Memory B cell (primary cell): ENCODE measurements at regions not wholly inside any gene's neighbourhood (a gene's known extent, or its start where the extent isn't known, plus 50 kb on each side); places are given as distances from the start of the nearest gene placed in this dataset.

Experiments used
- ATAC-seq: fragments of 150-1000 bp; cut with Tn5 transposase; 2 replicates; pipeline ENCODE4 v1.10.0; 2021; ENCODE audit warnings: low read depth, mild to moderate bottlenecking, moderate library complexity
- DNase-seq, 2 donors: peaks; one replicate each; pipeline ENCODE4 v3.0.0; 2022; ENCODE audit warnings: low spot score in 2 of 2
- H3K27ac Mint-ChIP-seq: one replicate; pipeline ENCODE4 v1.8.0; 2022; ENCODE audit warnings: mild to moderate bottlenecking, moderate library complexity, mixed read lengths
- H3K27me3 Mint-ChIP-seq: one replicate; pipeline ENCODE4 v1.8.0; 2022; ENCODE audit warnings: mixed read lengths
- H3K36me3 Mint-ChIP-seq: one replicate; pipeline ENCODE4 v1.8.0; 2022; ENCODE audit warnings: mild to moderate bottlenecking, mixed read lengths
- H3K4me1 Mint-ChIP-seq: one replicate; pipeline ENCODE4 v1.8.0; 2022; ENCODE audit warnings: mixed read lengths
- H3K4me3 Mint-ChIP-seq: one replicate; pipeline ENCODE4 v1.8.0; 2022; ENCODE audit warnings: mild to moderate bottlenecking, moderate library complexity, mixed read lengths
- H3K9me3 Mint-ChIP-seq: one replicate; pipeline ENCODE4 v1.8.0; 2022; ENCODE audit warnings: mixed read lengths

DNA sequence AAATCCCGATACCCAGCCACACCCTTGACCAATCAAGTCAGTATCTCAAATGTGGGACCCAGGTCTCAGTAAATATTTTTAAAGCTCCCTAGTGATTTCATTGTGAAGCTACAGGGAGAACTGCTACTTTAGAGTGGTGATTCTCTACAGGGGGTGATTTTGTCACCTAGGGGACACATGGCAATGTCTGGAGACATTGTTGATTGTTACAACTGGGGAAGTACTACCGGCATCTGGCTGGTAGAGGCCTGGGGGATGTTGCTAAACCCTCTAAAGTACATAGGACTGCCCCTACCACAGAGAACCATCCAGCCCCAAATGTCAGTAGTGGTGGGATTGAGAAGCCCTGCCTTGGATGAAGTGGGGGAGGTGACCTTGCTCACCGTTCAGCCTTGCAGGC is 152.9 kb downstream of the RPS24 start:
- no peak overlapping the region for H3K27ac Mint-ChIP-seq
- H3K4me3 Mint-ChIP-seq: no peak overlapping the region
- ATAC-seq (no peak), DNase-seq (no peak)
- H3K4me1 Mint-ChIP-seq: no peaks in the 10 kb centered on the region
- H3K27me3 Mint-ChIP-seq: peaks cover 1% of the 10 kb centered on the region
- no peaks in the 10 kb centered on the region for H3K9me3 Mint-ChIP-seq
- no peaks in the 10 kb centered on the region for H3K36me3 Mint-ChIP-seq

DNA sequence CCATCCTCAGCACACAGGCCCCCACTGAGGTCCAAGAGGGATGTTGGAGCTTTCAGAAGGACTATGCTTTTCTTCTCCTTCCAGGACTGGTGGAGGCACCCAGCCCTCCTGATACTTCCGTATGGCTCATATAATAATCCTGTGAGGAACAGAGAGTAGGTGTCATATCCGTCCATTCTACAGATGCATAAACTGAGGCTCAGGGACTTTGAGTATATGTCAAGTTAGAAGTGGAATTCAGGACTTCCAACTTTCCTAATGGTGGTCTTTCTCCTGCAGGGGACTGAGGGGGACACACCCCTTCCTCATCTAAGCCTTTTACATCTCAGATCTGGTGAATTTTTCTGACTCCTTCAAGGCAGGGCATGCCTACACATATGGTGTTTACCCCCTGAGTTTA is 153.7 kb downstream of the RPS24 start:
- Mint-ChIP-seq H3K4me3 (no peak overlapping the region), H3K27me3 (no peaks in the 10 kb centered on the region), H3K27ac (no peak overlapping the region), H3K9me3 (no peaks in the 10 kb centered on the region), H3K36me3 (no peaks in the 10 kb centered on the region), H3K4me1 (no peaks in the 10 kb centered on the region)
- DNase-seq: no peak
- no peak for ATAC-seq

DNA sequence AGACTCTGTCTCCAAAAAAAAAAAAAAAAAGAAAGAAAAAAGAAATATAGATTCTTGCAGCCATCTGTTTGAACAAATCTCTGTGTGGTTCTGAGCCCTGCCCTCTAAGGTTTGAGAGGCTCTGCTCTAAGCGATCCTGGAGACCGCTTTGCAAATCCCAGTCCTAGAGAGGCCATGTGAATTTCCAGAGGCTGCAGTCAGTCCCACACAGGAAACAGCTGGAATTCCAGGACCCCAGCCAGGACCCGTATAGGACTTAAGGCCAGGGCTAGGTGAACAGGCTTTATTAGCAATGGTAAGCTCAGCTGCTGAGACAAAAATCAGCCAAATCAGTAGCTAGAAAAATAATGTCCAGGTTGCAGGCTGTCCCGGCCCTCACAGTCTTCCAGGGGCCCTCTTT is 154.8 kb downstream of the RPS24 start:
- H3K27ac Mint-ChIP-seq: no peak overlapping the region
- ATAC-seq (no peak), DNase-seq (no peak)
- no peaks in the 10 kb centered on the region for H3K36me3 Mint-ChIP-seq
- H3K4me1 Mint-ChIP-seq: no peaks in the 10 kb centered on the region
- no peak overlapping the region for H3K4me3 Mint-ChIP-seq
- H3K27me3 Mint-ChIP-seq: peaks cover 3% of the 10 kb centered on the region
- peaks cover 3% of the 10 kb centered on the region for H3K9me3 Mint-ChIP-seq

DNA sequence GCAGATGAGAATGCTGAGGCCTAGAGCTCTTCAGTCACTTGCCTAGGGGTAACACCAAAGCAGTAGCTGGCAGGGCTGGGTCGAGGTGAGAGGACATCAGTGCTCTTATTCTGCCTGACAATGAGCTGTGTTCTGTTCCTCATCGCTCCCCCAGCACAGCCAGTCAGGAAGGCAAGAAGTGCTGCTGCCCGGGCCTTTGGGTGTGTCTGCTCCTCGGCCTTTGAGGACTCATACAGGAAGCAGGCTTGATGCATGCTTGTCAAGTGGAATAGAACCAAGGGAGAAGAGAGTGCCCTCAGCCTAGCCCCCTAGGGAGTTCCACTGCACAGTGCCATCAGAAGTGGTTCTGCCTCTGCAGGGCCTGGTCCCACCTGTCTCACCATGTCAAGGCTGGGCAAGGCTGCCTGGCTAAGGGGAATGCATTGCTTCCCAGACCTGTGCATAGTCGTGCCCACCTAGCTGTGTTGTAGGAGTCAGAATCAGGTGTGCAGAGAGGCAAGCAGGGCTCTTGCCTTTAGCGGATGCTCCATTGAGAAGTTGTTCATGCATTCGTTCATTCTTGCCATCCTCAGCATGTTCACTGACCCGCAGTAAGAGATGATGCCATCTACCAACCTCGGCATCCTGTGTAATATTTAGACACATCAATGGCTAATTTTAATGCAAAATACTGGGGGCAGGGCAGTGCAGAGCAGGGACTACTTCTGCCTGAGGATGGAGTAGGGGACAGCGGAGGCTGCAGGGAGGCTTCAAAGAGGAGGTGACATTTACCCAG is 156.6 kb downstream of the RPS24 start:
- DNase-seq: no peak
- Mint-ChIP-seq H3K4me1 (no peaks in the 10 kb centered on the region), H3K36me3 (no peaks in the 10 kb centered on the region), H3K9me3 (peaks cover 3% of the 10 kb centered on the region), H3K4me3 (no peak overlapping the region), H3K27me3 (peaks cover 3% of the 10 kb centered on the region), H3K27ac (no peak overlapping the region)
- ATAC-seq: no peak

DNA sequence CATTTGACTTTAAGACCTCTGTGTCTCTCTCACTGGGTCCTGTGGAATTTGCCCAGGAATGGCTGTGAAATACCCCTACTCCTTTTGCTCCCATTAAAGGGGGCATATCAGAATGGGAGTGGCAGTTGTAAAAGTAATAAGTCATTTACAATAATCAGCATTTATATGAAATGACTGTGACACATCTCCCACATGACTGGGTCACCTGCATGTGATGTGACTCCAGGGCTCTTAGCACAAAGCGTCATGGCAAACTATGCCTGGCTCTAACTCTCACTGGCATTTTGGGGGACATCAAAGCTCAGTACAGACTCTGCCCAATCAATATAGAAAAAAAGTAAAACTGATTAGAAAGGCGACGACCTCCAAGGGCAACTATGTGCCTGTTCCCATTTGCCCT is 157.6 kb downstream of the RPS24 start:
- Mint-ChIP-seq H3K4me3 (no peak overlapping the region), H3K9me3 (peaks cover 3% of the 10 kb centered on the region), H3K36me3 (no peaks in the 10 kb centered on the region), H3K27me3 (peaks cover 3% of the 10 kb centered on the region), H3K4me1 (no peaks in the 10 kb centered on the region), H3K27ac (no peak overlapping the region)
- no peak for DNase-seq
- no peak for ATAC-seq

DNA sequence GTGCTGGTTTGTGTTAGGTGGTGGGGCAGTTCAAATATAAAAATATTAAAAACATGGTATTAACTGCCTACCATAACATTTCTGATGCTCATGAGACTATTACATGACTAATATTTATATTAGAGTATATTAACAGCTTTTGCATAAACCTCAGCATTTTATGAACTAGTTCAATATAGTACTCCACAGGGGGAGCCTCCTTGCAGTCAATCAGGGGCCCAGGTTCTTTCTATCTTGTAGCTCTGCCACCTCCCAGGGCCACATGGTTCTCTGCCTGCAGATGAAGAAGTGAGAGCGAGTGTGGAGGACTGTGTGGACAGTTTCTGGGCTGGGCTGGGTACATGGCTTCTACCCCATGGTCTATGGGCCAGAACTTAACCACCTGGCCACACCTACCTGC is 159.5 kb downstream of the RPS24 start:
- Mint-ChIP-seq H3K4me1 (no peaks in the 10 kb centered on the region), H3K4me3 (no peak overlapping the region), H3K27ac (no peak overlapping the region), H3K27me3 (peaks cover 3% of the 10 kb centered on the region), H3K9me3 (peaks cover 3% of the 10 kb centered on the region), H3K36me3 (no peaks in the 10 kb centered on the region)
- DNase-seq (no peak), ATAC-seq (no peak)

DNA sequence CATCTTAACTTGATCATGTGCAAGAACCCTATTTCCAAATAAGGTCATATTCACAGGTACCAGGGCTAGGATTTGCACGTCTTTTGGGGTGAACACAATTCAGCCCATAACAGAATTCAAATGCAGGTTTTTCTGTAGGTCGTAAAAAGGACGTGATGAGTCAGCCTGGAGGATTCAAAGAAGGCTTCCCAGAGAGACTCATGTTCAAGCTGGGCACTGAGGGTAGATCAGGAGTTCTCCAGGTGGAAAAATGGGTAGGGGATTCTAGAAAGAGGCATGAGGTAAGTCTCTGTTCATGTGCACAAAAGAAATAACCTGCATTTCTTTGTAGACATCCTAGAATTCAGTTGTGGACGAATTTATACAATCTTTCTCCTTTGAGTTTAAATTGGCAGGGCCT is 160.4 kb downstream of the RPS24 start:
- H3K36me3 Mint-ChIP-seq: no peaks in the 10 kb centered on the region
- H3K27me3 Mint-ChIP-seq: peaks cover 3% of the 10 kb centered on the region
- no peaks in the 10 kb centered on the region for H3K4me1 Mint-ChIP-seq
- H3K4me3 Mint-ChIP-seq: no peak overlapping the region
- H3K9me3 Mint-ChIP-seq: peaks cover 3% of the 10 kb centered on the region
- H3K27ac Mint-ChIP-seq: no peak overlapping the region
- ATAC-seq: no peak
- no peak for DNase-seq

DNA sequence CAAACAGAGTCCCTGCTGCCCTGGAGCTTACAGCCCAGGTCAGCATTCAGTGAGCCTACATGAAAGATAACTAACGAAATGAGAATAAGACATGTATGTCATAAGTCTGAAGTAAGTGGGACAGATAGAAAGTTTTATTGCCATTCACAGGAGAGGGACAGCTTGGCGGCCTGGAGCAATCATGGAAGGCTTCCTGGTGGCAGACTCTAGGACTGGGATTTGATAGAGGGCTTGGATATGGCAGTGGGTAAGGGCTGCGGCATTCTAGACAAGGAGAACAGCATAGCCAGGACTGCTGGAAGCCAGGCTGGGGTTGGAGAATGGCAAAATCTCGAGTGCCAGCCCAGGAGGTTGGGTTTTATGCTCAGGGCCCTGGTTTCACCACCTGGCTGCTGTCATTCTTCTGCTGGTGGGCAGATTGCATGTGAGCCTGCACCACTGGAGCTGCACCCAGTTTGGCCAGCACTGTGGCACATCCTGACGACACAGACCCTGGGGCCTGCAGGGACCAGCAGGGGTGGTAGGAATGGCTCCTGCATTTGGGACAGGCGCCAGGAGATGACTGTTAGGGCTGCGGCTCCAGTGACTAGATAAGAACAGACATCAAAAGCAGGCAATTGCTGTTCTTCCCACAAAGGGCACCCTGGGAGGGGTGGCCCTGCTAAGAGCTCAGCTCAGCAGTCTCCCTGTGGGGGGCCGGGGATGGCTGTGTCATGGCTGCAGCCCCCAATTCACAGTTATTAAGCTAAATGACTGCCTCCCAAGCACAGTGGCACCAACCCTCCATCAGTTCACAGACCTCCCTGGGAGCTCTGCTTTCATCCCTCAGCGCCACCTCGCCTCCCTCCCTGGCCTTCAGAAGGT is 161.1 kb downstream of the RPS24 start:
- Mint-ChIP-seq H3K27ac (no peak overlapping the region), H3K4me1 (no peaks in the 10 kb centered on the region), H3K4me3 (no peak overlapping the region), H3K9me3 (peaks cover 3% of the 10 kb centered on the region), H3K36me3 (no peaks in the 10 kb centered on the region), H3K27me3 (peaks cover 3% of the 10 kb centered on the region)
- DNase-seq: no peak
- no peak for ATAC-seq

DNA sequence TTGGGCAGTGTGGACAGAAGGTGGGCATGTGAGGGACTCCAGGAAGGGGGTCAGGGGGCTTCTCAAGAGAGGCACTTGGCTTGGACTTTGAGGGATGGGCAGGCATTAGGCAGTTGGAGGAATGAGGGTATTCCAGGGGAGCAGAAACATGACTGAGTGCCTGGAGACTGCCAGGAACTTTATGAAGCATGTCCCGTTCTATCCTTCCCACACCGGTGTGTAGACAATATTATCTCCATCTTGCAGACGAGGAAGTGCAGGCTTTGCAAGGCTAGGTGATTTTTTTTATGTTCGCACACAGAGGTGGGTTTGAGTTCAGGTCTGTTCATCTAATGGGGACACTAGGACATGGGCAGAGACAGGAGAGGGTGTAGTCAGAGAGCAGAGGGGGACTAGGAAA is 162.7 kb downstream of the RPS24 start:
- H3K4me1 Mint-ChIP-seq: no peaks in the 10 kb centered on the region
- no peak overlapping the region for H3K27ac Mint-ChIP-seq
- H3K4me3 Mint-ChIP-seq: no peak overlapping the region
- DNase-seq (no peak), ATAC-seq (no peak)
- H3K9me3 Mint-ChIP-seq: peaks cover 3% of the 10 kb centered on the region
- peaks cover 3% of the 10 kb centered on the region for H3K27me3 Mint-ChIP-seq
- H3K36me3 Mint-ChIP-seq: no peaks in the 10 kb centered on the region

DNA sequence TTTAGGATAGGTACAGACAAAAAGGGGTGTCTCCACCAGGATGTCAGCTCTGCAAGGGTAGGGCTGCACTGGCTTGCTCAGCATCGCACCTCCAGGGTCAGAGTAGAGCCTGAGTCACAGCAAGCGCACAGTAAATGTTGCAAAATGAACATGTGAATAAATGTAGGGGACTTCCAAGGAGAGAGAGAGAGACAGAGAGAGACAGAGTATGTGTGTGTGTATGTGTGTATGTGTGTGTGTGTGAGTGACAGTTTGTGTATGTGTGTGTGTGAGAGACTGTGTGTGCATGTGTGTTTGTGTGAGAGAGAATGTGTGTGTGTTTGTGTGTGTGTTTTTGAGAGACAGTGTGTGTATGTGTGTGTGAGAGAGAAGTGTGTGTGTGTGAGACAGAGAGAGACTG is 163.3 kb downstream of the RPS24 start:
- ATAC-seq (no peak), DNase-seq (no peak)
- Mint-ChIP-seq H3K36me3 (no peaks in the 10 kb centered on the region), H3K27me3 (peaks cover 3% of the 10 kb centered on the region), H3K4me1 (no peaks in the 10 kb centered on the region), H3K9me3 (peaks cover 3% of the 10 kb centered on the region), H3K27ac (no peak overlapping the region), H3K4me3 (no peak overlapping the region)

DNA sequence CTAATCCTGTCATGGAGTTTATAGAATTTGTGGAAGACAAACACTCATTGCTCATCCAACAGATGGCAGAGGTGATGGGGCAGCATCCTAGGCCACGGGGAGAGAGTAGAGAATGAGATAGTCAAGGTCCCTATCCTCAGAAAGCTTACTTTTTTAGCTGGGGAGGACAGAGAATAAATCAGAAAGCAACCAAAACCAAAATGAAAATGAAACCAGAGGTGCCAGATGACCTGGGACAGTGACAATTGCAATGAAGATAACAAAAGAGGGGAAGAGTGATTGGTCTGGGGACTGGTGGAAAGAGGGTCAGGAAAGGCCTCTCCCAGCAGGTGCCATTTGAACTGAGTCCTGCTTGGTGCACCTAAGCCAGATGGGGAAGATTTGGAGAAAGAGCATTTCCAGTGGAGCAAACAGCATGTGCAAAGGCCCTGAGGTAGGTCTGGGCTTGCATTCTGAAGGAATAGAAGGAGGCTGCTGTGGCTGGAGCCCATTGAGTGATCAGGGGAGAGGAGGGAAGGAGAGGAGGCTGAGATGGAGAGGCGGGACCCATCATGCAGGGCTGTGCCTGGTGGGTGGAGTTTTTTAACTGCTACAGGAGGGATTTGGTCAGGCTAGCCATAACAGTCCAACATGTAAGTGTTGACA is 164.1 kb downstream of the RPS24 start:
- no peaks in the 10 kb centered on the region for H3K36me3 Mint-ChIP-seq
- no peak for DNase-seq
- peaks cover 4% of the 10 kb centered on the region for H3K27me3 Mint-ChIP-seq
- H3K4me3 Mint-ChIP-seq: no peak overlapping the region
- no peaks in the 10 kb centered on the region for H3K4me1 Mint-ChIP-seq
- ATAC-seq: no peak
- H3K9me3 Mint-ChIP-seq: peaks cover 3% of the 10 kb centered on the region
- no peak overlapping the region for H3K27ac Mint-ChIP-seq

DNA sequence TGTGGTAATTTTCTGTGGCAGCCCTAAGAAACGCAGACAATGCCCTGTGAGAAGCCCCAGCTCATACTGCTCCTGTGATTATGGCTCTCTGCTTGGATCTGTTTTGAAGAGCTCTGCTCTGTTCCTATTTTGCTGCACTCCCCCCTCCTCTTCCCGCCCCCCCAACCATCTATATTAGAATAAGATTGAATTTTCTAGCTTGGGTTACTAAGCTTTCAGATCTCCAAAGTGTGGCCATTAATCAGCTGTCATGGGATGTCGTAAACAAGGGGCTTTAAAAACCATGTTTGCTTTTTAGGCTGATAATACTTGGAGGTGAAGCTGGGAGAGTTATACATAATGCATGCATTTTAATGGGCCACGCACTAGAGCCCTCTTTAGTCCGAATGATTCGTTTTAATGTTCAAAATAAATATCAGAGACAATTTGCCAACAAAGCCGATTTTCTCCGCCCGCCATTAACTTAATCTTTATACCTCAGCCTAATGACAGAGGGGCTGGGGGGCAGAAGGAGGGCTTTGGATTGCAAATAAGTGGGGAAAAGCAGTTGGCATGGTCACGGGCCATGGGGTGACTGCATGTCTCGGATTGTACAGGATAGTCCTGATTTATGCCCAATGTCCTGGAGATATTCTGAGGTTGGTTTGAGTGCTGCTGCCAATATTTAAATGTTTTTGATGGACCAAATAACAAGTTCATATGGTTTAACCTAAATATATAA is 165.5 kb downstream of the RPS24 start:
- no peak overlapping the region for H3K27ac Mint-ChIP-seq
- H3K4me3 Mint-ChIP-seq: no peak overlapping the region
- H3K36me3 Mint-ChIP-seq: no peaks in the 10 kb centered on the region
- ATAC-seq (no peak), DNase-seq (no peak)
- no peaks in the 10 kb centered on the region for H3K9me3 Mint-ChIP-seq
- H3K27me3 Mint-ChIP-seq: peaks cover 1% of the 10 kb centered on the region
- no peaks in the 10 kb centered on the region for H3K4me1 Mint-ChIP-seq

DNA sequence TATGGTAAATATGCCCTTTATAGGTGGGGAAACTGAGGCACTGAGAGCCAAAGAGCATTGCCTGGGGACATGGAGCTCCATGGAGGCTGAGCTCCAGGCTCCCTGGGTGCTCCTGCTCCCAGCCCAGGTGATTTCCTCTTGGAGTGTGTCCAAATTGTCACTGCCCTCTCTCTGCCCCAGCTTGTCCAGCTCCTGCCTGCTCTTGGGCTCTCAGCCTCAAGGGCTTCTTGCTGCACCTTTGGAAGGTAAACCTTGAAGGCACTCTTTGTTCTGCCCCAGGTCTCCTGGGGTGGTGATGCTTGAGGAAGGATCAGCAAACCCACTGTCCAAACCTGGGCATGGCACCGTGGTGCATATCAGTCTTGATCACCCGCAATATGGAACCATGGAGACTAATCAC is 166.1 kb downstream of the RPS24 start:
- H3K27ac Mint-ChIP-seq: no peak overlapping the region

DNA sequence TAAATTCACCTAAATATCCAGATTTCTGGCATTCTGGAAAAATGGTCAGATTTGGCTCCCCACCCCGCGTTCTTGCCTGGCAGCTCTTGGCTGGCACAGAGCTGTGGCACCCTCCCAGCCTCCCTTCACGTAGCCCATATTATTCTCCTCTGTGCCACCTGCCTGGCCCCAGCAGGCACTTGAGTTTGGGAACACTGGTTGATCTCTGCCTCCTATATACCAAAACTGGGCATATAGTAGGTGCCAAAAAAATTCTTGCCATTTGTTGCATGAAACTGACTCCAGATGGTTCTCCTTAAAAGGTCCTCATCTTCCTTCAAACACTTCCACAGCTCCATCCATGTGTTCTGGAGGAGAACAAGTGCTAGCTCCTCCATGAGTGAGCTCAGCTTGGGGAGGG is 167.0 kb downstream of the RPS24 start:
- H3K36me3 Mint-ChIP-seq: no peaks in the 10 kb centered on the region
- DNase-seq: no peak
- H3K4me1 Mint-ChIP-seq: no peaks in the 10 kb centered on the region
- H3K9me3 Mint-ChIP-seq: no peaks in the 10 kb centered on the region
- peaks cover 1% of the 10 kb centered on the region for H3K27me3 Mint-ChIP-seq
- no peak overlapping the region for H3K27ac Mint-ChIP-seq
- no peak overlapping the region for H3K4me3 Mint-ChIP-seq
- ATAC-seq: no peak

More for the DNA sequence above, 166.1 kb downstream of the RPS24 start:
- Mint-ChIP-seq H3K9me3 (no peaks in the 10 kb centered on the region), H3K4me3 (no peak overlapping the region), H3K4me1 (no peaks in the 10 kb centered on the region), H3K36me3 (no peaks in the 10 kb centered on the region), H3K27me3 (peaks cover 1% of the 10 kb centered on the region)
- no peak for DNase-seq
- ATAC-seq: no peak
